ENCODE measurements at regions not wholly inside any gene's neighbourhood (a gene's known extent, or its start where the extent isn't known, plus 50 kb on each side); places are given as distances from the start of the nearest gene placed in this dataset.

- Histone ChIP-seq H3K4me3 (replicated peaks in 1 of 3; ENCODE audit: insufficient read depth in 1 of 3, low read depth in 2 of 3, low read length in 3 of 3) (no peak overlapping the region), H3K9ac (ENCODE audit: insufficient read depth, low read depth, low read length) (no peak overlapping the region), H4K20me1 (ENCODE audit: insufficient read depth, low read length) (no peaks in the 10 kb centered on the region), H3K36me3 (replicated peaks in 1 of 2; ENCODE audit: control insufficient read depth in 1 of 2, insufficient read depth in 2 of 2, low read length in 2 of 2) (no peaks in the 10 kb centered on the region), H2AFZ (ENCODE audit: low read length) (no peak overlapping the region), H3K27me3 (ENCODE audit: control insufficient read depth in 1 of 2, insufficient read depth in 2 of 2, low read length in 2 of 2) (no peaks in the 10 kb centered on the region), H3K9me3 (ENCODE audit: low read length) (no peaks in the 10 kb centered on the region), H3K4me1 (ENCODE audit: insufficient read depth, low read length) (no peaks in the 10 kb centered on the region), H3K27ac (ENCODE audit: extremely low read length, insufficient read depth, low read length) (no peak overlapping the region), H3K4me2 (ENCODE audit: low read depth, low read length) (no peak overlapping the region), H3K79me2 (ENCODE audit: insufficient read depth, low read length) (no peaks in the 10 kb centered on the region)
- ChIA-PET CTCF (ENCODE audit: low intra/inter-chr PET ratio, low total read pairs) (no interaction called here), POLR2A (no interaction called here)
- WGBS (ENCODE audit: low lambda C conversion rate): 3% methylated on average over 2 of the region's 2 CpGs
- BruUV-seq (replicated peaks): no TSS peak
- TF ChIP-seq ZNF776 (CRISPR knock-in tag; IDR thresholded peaks at IDR 0.05) (no peak), CREB1 (IDR thresholded peaks at IDR 0.05) (peak; percentile 91), CREB1 (CRISPR knock-in tag; IDR thresholded peaks at IDR 0.05) (no peak)
- in situ Hi-C loops (cut with HindIII; ENCODE audit: extremely low pct_ligation_motif_present, low pct_unique_long_range_greater_than_20kb): no loop called here
- ATAC-seq: no peak
- intact Hi-C loops (cut with micrococcal nuclease; ENCODE audit: unreplicated experiment): no loop called here
- no peak for DNase-seq (ENCODE audit: low spot score)
- FAIRE-seq: no peak
Measured at GRCh38 chr11:92658733-92659132, 310.7 kb upstream of the MTNR1B start.

- H3K27ac ChIP-seq (ENCODE audit: extremely low read length, insufficient read depth, low read length): no peak overlapping the region
- H2AFZ ChIP-seq (ENCODE audit: low read length): no peak overlapping the region
- no peak for FAIRE-seq
- ChIA-PET CTCF (ENCODE audit: low intra/inter-chr PET ratio, low total read pairs) (no interaction called here), POLR2A (no interaction called here)
- H3K27me3 ChIP-seq (ENCODE audit: control insufficient read depth in 1 of 2, insufficient read depth in 2 of 2, low read length in 2 of 2): no peaks in the 10 kb centered on the region
- no peak overlapping the region for H3K9ac ChIP-seq (ENCODE audit: insufficient read depth, low read depth, low read length)
- no peak overlapping the region for H3K4me2 ChIP-seq (ENCODE audit: low read depth, low read length)
- in situ Hi-C loops (cut with HindIII; ENCODE audit: extremely low pct_ligation_motif_present, low pct_unique_long_range_greater_than_20kb) (no loop called here), intact Hi-C loops (cut with micrococcal nuclease; ENCODE audit: unreplicated experiment) (no loop called here)
- H3K9me3 ChIP-seq (ENCODE audit: low read length): no peaks in the 10 kb centered on the region
- no peaks in the 10 kb centered on the region for H3K79me2 ChIP-seq (ENCODE audit: insufficient read depth, low read length)
- no peaks in the 10 kb centered on the region for H3K4me1 ChIP-seq (ENCODE audit: insufficient read depth, low read length)
- H3K36me3 ChIP-seq (replicated peaks in 1 of 2; ENCODE audit: control insufficient read depth in 1 of 2, insufficient read depth in 2 of 2, low read length in 2 of 2): no peaks in the 10 kb centered on the region
- DNase-seq (ENCODE audit: low spot score): no peak
- no peaks in the 10 kb centered on the region for H4K20me1 ChIP-seq (ENCODE audit: insufficient read depth, low read length)
- no TSS peak for BruUV-seq (replicated peaks)
- ATAC-seq: no peak
- WGBS (ENCODE audit: low lambda C conversion rate): 1% methylated on average over 3 of the region's 3 CpGs
- H3K4me3 ChIP-seq (replicated peaks in 1 of 3; ENCODE audit: insufficient read depth in 1 of 3, low read depth in 2 of 3, low read length in 3 of 3): no peak overlapping the region
- TF ChIP-seq ZSCAN20 (CRISPR knock-in tag; IDR thresholded peaks at IDR 0.05; ENCODE audit: borderline replicate concordance): no peak
- no peak for TF ChIP-seq ZNF577 (CRISPR knock-in tag; IDR thresholded peaks at IDR 0.05; ENCODE audit: borderline replicate concordance, low read depth)
- TF ChIP-seq ZNF275 (CRISPR knock-in tag; IDR thresholded peaks at IDR 0.05; ENCODE audit: borderline replicate concordance): no peak
- no peak for TF ChIP-seq ZNF274 (CRISPR knock-in tag; IDR thresholded peaks at IDR 0.05)
- TF ChIP-seq ZNF891 (CRISPR knock-in tag; IDR thresholded peaks at IDR 0.05): no peak
- TF ChIP-seq ZNF674 (CRISPR knock-in tag; IDR thresholded peaks at IDR 0.05; ENCODE audit: low read depth): no peak
- TF ChIP-seq ZNF792 (CRISPR knock-in tag; IDR thresholded peaks at IDR 0.05): no peak
- no peak for TF ChIP-seq CEBPG (CRISPR knock-in tag; IDR thresholded peaks at IDR 0.05)
- TF ChIP-seq LRRFIP1 (CRISPR knock-in tag; conservative IDR thresholded peaks at IDR 0.05): no peak
- TF ChIP-seq NR0B2 (CRISPR knock-in tag; IDR thresholded peaks at IDR 0.05): no peak
- no peak for TF ChIP-seq ZNF451 (CRISPR knock-in tag; IDR thresholded peaks at IDR 0.05)
- TF ChIP-seq MTA1 (CRISPR knock-in tag; IDR thresholded peaks at IDR 0.05; ENCODE audit: borderline replicate concordance): no peak
- no peak for TF ChIP-seq CREB3 (CRISPR knock-in tag; IDR thresholded peaks at IDR 0.05)
Measured at GRCh38 chr11:92659793-92660192, 309.7 kb upstream of the MTNR1B start.
